KMS-11 (cell line): ENCODE measurements at regions not wholly inside any gene's neighbourhood (a gene's known extent, or its start where the extent isn't known, plus 50 kb on each side); places are given as distances from the start of the nearest gene placed in this dataset.

ENCODE experiments used
- H2AFZ ChIP-seq: fragments of 200-600 bp; sonication (generic); 2 replicates; pipeline ENCODE4 v1.6.1; 2016; ENCODE audit warnings: antibody characterized with exemption, mixed run types, low read depth
- H3K27ac ChIP-seq: fragments of 200-600 bp; sonication (generic); 2 replicates; pipeline ENCODE4 v1.6.1; 2016; ENCODE audit warnings: mild to moderate bottlenecking, mixed run types
- H3K27me3 ChIP-seq: fragments of 200-600 bp; sonication (generic); 2 replicates; pipeline ENCODE4 v1.6.1; 2017; ENCODE audit warnings: mild to moderate bottlenecking, low read depth, mixed run types, moderate library complexity; ENCODE audit not compliant: insufficient read depth
- H3K36me3 ChIP-seq: fragments of 200-600 bp; sonication (generic); 2 replicates; pipeline ENCODE4 v1.6.1; 2017; ENCODE audit warnings: mild to moderate bottlenecking, mixed run types; ENCODE audit not compliant: insufficient read depth
- H3K4me1 ChIP-seq: fragments of 200-600 bp; sonication (generic); 2 replicates; pipeline ENCODE4 v1.6.1; 2016; ENCODE audit warnings: mild to moderate bottlenecking, low read depth, mixed run types; ENCODE audit not compliant: poor library complexity, severe bottlenecking
- H3K4me2 ChIP-seq: fragments of 200-600 bp; sonication (generic); 2 replicates; pipeline ENCODE4 v1.7.0; 2016; ENCODE audit warnings: mild to moderate bottlenecking, mixed run types
- H3K4me3 ChIP-seq: fragments of 200-600 bp; sonication (generic); IDR thresholded peaks from 2 replicates; pipeline ENCODE4 v1.6.1; 2017; ENCODE audit warnings: low read depth, low read length, mixed read lengths; ENCODE audit not compliant: insufficient read depth
- H3K79me2 ChIP-seq: fragments of 200-600 bp; sonication (generic); 2 replicates; pipeline ENCODE4 v1.6.1; 2016; ENCODE audit warnings: low read depth, mixed run types; ENCODE audit not compliant: insufficient read depth
- H3K9ac ChIP-seq: fragments of 200-600 bp; sonication (generic); 2 replicates; pipeline ENCODE4 v1.6.1; 2016; ENCODE audit warnings: mild to moderate bottlenecking, mixed run types
- H4K20me1 ChIP-seq: fragments of 200-600 bp; sonication (generic); 2 replicates; pipeline ENCODE4 v1.6.1; 2016; ENCODE audit warnings: mild to moderate bottlenecking, mixed run types; ENCODE audit not compliant: insufficient read depth
- CTCF ChIP-seq: fragments of 200-600 bp; sonication (generic); conservative IDR thresholded peaks from 2 replicates; pipeline ENCODE4 v1.6.1; 2017; ENCODE audit warnings: low read depth, mild to moderate bottlenecking, antibody characterized with exemption, low read length, moderate library complexity, mixed read lengths

GRCh38 chr2:226274143-226274542 is 525.5 kb downstream of the IRS1 start:
- Histone ChIP-seq H4K20me1 (no peaks in the 10 kb centered on the region), H3K4me2 (no peak overlapping the region), H3K79me2 (no peaks in the 10 kb centered on the region)

GRCh38 chr2:226273440-226273839 is 526.2 kb downstream of the IRS1 start:
- TF ChIP-seq CTCF: no peak

More at GRCh38 chr2:226274143-226274542, 525.5 kb downstream of the IRS1 start:
- H2AFZ ChIP-seq: no peak overlapping the region
- H3K27me3 ChIP-seq: no peaks in the 10 kb centered on the region
- no peak for TF ChIP-seq CTCF
- H3K36me3 ChIP-seq: no peaks in the 10 kb centered on the region
- H3K27ac ChIP-seq: no peak overlapping the region
- no peaks in the 10 kb centered on the region for H3K4me1 ChIP-seq
- H3K4me3 ChIP-seq: no peak overlapping the region
- no peak overlapping the region for H3K9ac ChIP-seq

GRCh38 chr2:226272435-226272834 is 527.2 kb downstream of the IRS1 start:
- Histone ChIP-seq H3K4me1 (no peaks in the 10 kb centered on the region), H3K9ac (no peak overlapping the region), H3K4me2 (no peak overlapping the region), H3K27me3 (no peaks in the 10 kb centered on the region), H3K4me3 (no peak overlapping the region), H3K36me3 (no peaks in the 10 kb centered on the region), H2AFZ (no peak overlapping the region), H4K20me1 (no peaks in the 10 kb centered on the region), H3K27ac (no peak overlapping the region), H3K79me2 (no peaks in the 10 kb centered on the region)
- no peak for TF ChIP-seq CTCF

More at GRCh38 chr2:226273440-226273839, 526.2 kb downstream of the IRS1 start:
- Histone ChIP-seq H2AFZ (no peak overlapping the region), H3K27ac (no peak overlapping the region), H3K27me3 (no peaks in the 10 kb centered on the region), H4K20me1 (no peaks in the 10 kb centered on the region), H3K4me1 (no peaks in the 10 kb centered on the region), H3K36me3 (no peaks in the 10 kb centered on the region), H3K4me3 (no peak overlapping the region), H3K4me2 (no peak overlapping the region), H3K9ac (no peak overlapping the region), H3K79me2 (no peaks in the 10 kb centered on the region)

- TF ChIP-seq CTCF: no peak
- Histone ChIP-seq H2AFZ (no peak overlapping the region), H3K27ac (no peak overlapping the region), H3K36me3 (no peaks in the 10 kb centered on the region), H3K4me3 (no peak overlapping the region), H3K4me2 (no peak overlapping the region), H3K9ac (no peak overlapping the region), H3K27me3 (no peaks in the 10 kb centered on the region), H3K79me2 (no peaks in the 10 kb centered on the region), H3K4me1 (no peaks in the 10 kb centered on the region), H4K20me1 (no peaks in the 10 kb centered on the region)
Observed at GRCh38 chr2:226270285-226271058, 529.1 kb downstream of the IRS1 start.
